SK-N-SH (cell line): ENCODE measurements at regions not wholly inside any gene's neighbourhood (a gene's known extent, or its start where the extent isn't known, plus 50 kb on each side); places are given as distances from the start of the nearest gene placed in this dataset.

Source experiments
- CHD2 ChIP-seq: fragments of 150-350 bp; IDR thresholded peaks from 2 replicates; pipeline ENCODE4 v1.6.1; 2018; ENCODE audit warnings: low read length; ENCODE audit not compliant: partially characterized antibody
- EZH2phosphoT487 ChIP-seq: fragments of 200-600 bp; sonication (generic); IDR thresholded peaks from 2 replicates; pipeline ENCODE4 v1.6.1; 2017; ENCODE audit warnings: low read depth, mixed run types, mild to moderate bottlenecking, antibody characterized with exemption, moderate library complexity, borderline replicate concordance
- FOSL2 ChIP-seq: IDR thresholded peaks from 2 replicates; pipeline ENCODE4 v1.4.0; 2012; ENCODE audit warnings: low read depth, mild to moderate bottlenecking, moderate library complexity, borderline replicate concordance
- FOXM1 ChIP-seq: IDR thresholded peaks from 2 replicates; pipeline ENCODE4 v1.4.0; 2012; ENCODE audit warnings: low read depth, mild to moderate bottlenecking
- NFIC ChIP-seq: IDR thresholded peaks from 2 replicates; pipeline ENCODE4 v1.4.0; 2012; ENCODE audit warnings: borderline replicate concordance
- NRF1 ChIP-seq: IDR thresholded peaks from 2 replicates; pipeline ENCODE4 v1.6.1; 2012; ENCODE audit warnings: low read depth, mild to moderate bottlenecking, low read length
- POLR2AphosphoS5 ChIP-seq: IDR thresholded peaks from 2 replicates; pipeline ENCODE4 v1.6.1; 2012; ENCODE audit warnings: low read depth, low read length
- RXRA ChIP-seq: IDR thresholded peaks from 2 replicates; pipeline ENCODE4 v1.4.0; 2012; ENCODE audit warnings: low read depth, mild to moderate bottlenecking, borderline replicate concordance
- TAF1 ChIP-seq: IDR thresholded peaks from 2 replicates; pipeline ENCODE4 v1.6.1; 2012; ENCODE audit warnings: low read depth, mild to moderate bottlenecking, low read length, moderate library complexity, borderline replicate concordance
- YY1 ChIP-seq: IDR thresholded peaks from 2 replicates; pipeline ENCODE4 v1.4.0; 2012; ENCODE audit warnings: low read depth, mild to moderate bottlenecking
- ZBTB33 ChIP-seq: IDR thresholded peaks from 2 replicates; pipeline ENCODE4 v1.4.0; 2012; ENCODE audit warnings: low read depth, borderline replicate concordance
- TF ChIP-seq, protein P1 (sequence below): fragments of 200-600 bp; sonication (generic); IDR thresholded peaks from 2 replicates; pipeline ENCODE4 v1.6.1; 2017; ENCODE audit warnings: antibody characterized with exemption, mild to moderate bottlenecking, moderate library complexity
- TF ChIP-seq, protein P2 (sequence below): fragments of 150-350 bp; IDR thresholded peaks from 2 replicates; pipeline ENCODE4 v1.6.1; 2016; ENCODE audit warnings: mild to moderate bottlenecking, low read depth, low read length
- TF ChIP-seq, protein P3 (sequence below): IDR thresholded peaks from 2 replicates; pipeline ENCODE4 v1.6.1; 2012; ENCODE audit warnings: mild to moderate bottlenecking, low read depth, low read length, moderate library complexity

- TF ChIP-seq YY1 (no peak), NRF1 (no peak), FOSL2 (no peak), NFIC (no peak), CHD2 (no peak), POLR2AphosphoS5 (no peak), ZBTB33 (no peak), TAF1 (no peak), FOXM1 (no peak), RXRA (no peak), EZH2phosphoT487 (no peak)
- TF ChIP-seq, protein P1, sequence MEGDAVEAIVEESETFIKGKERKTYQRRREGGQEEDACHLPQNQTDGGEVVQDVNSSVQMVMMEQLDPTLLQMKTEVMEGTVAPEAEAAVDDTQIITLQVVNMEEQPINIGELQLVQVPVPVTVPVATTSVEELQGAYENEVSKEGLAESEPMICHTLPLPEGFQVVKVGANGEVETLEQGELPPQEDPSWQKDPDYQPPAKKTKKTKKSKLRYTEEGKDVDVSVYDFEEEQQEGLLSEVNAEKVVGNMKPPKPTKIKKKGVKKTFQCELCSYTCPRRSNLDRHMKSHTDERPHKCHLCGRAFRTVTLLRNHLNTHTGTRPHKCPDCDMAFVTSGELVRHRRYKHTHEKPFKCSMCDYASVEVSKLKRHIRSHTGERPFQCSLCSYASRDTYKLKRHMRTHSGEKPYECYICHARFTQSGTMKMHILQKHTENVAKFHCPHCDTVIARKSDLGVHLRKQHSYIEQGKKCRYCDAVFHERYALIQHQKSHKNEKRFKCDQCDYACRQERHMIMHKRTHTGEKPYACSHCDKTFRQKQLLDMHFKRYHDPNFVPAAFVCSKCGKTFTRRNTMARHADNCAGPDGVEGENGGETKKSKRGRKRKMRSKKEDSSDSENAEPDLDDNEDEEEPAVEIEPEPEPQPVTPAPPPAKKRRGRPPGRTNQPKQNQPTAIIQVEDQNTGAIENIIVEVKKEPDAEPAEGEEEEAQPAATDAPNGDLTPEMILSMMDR, result no peak
- TF ChIP-seq, protein P2, sequence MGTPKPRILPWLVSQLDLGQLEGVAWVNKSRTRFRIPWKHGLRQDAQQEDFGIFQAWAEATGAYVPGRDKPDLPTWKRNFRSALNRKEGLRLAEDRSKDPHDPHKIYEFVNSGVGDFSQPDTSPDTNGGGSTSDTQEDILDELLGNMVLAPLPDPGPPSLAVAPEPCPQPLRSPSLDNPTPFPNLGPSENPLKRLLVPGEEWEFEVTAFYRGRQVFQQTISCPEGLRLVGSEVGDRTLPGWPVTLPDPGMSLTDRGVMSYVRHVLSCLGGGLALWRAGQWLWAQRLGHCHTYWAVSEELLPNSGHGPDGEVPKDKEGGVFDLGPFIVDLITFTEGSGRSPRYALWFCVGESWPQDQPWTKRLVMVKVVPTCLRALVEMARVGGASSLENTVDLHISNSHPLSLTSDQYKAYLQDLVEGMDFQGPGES, result no peak
- TF ChIP-seq, protein P3, sequence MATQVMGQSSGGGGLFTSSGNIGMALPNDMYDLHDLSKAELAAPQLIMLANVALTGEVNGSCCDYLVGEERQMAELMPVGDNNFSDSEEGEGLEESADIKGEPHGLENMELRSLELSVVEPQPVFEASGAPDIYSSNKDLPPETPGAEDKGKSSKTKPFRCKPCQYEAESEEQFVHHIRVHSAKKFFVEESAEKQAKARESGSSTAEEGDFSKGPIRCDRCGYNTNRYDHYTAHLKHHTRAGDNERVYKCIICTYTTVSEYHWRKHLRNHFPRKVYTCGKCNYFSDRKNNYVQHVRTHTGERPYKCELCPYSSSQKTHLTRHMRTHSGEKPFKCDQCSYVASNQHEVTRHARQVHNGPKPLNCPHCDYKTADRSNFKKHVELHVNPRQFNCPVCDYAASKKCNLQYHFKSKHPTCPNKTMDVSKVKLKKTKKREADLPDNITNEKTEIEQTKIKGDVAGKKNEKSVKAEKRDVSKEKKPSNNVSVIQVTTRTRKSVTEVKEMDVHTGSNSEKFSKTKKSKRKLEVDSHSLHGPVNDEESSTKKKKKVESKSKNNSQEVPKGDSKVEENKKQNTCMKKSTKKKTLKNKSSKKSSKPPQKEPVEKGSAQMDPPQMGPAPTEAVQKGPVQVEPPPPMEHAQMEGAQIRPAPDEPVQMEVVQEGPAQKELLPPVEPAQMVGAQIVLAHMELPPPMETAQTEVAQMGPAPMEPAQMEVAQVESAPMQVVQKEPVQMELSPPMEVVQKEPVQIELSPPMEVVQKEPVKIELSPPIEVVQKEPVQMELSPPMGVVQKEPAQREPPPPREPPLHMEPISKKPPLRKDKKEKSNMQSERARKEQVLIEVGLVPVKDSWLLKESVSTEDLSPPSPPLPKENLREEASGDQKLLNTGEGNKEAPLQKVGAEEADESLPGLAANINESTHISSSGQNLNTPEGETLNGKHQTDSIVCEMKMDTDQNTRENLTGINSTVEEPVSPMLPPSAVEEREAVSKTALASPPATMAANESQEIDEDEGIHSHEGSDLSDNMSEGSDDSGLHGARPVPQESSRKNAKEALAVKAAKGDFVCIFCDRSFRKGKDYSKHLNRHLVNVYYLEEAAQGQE, result no peak
Measured at GRCh38 chr14:22305607-22306006, 283.4 kb downstream of the DAD1 start.
